Choroid plexus epithelial cell (primary cell): ENCODE measurements at regions not wholly inside any gene's neighbourhood (a gene's known extent, or its start where the extent isn't known, plus 50 kb on each side); places are given as distances from the start of the nearest gene placed in this dataset.

ENCODE experiments used
- DNase-seq: peaks from one replicate; pipeline ENCODE4 v3.0.0-alpha.2; 2010; ENCODE audit warnings: low read depth
- H3K4me3 ChIP-seq: 2 replicates; pipeline ENCODE4 v1.5.1; 2011; ENCODE audit warnings: low read depth, mild to moderate bottlenecking, control low read depth, low read length, moderate library complexity
- CTCF ChIP-seq: conservative IDR thresholded peaks from 2 replicates; pipeline ENCODE4 v1.5.1; 2011; ENCODE audit warnings: low read depth, mild to moderate bottlenecking, control low read depth, inconsistent platforms, low read length, moderate library complexity

- no peak for TF ChIP-seq CTCF
- no peak overlapping the region for H3K4me3 ChIP-seq
- no peak for DNase-seq
These were observed 52.7 kb upstream of the CNEP1R1 start for GRCh38 chr16:49972280-49972679.

- H3K4me3 ChIP-seq: no peak overlapping the region
- no peak for DNase-seq
- no peak for TF ChIP-seq CTCF
These were observed 52.1 kb upstream of the CNEP1R1 start for GRCh38 chr16:49972961-49973360.
